IMR-90 (cell line): ENCODE measurements at regions not wholly inside any gene's neighbourhood (a gene's known extent, or its start where the extent isn't known, plus 50 kb on each side); places are given as distances from the start of the nearest gene placed in this dataset.

Experiments used
- ATAC-seq: fragments of 200-7000 bp; cut with Tn5 transposase; 2 replicates; pipeline ENCODE4 v1.9.1; 2020; ENCODE audit warnings: low read depth, mild to moderate bottlenecking, moderate library complexity
- BruUV-seq: library from RNA; stranded (reverse); fragments of 400-500 nt; replicated peaks from 2 replicates; lab custom pipeline; 2021; lab: Mats Ljungman, UMichigan
- CTCF ChIA-PET: fragments of 300-600 bp; formaldehyde crosslinking; extraction: SDS; loops from one replicate; lab custom pipeline; 2021; ENCODE audit warnings: antibody characterized with exemption; lab: Yijun Ruan, JAX
- POLR2A ChIA-PET: fragments of 300-600 bp; sonication (Branson Sonifier 250); formaldehyde crosslinking; loops from one replicate; lab custom pipeline; 2022; ENCODE audit warnings: antibody characterized with exemption; ENCODE audit not compliant: unreplicated experiment; lab: Charles Lee
- DNase-seq: peaks from one replicate; pipeline ENCODE4 v3.0.0; 2013
- H2AFZ ChIP-seq: replicated peaks from 2 replicates; pipeline ENCODE3; 2013; ENCODE audit warnings: low read length, mild to moderate bottlenecking; ENCODE audit not compliant: poor library complexity
- H2AK5ac ChIP-seq: 2 replicates; pipeline ENCODE4 v1.6.1; 2013; ENCODE audit warnings: low read depth, low read length, inconsistent platforms
- H2AK9ac ChIP-seq: replicated peaks from 2 replicates; pipeline ENCODE3; 2013; ENCODE audit warnings: mild to moderate bottlenecking, low read depth, low read length, moderate library complexity; ENCODE audit not compliant: poor library complexity
- H2BK120ac ChIP-seq: 2 replicates; pipeline ENCODE4 v1.6.1; 2013; ENCODE audit warnings: low read depth, low read length, inconsistent platforms
- H2BK15ac ChIP-seq: 3 replicates; pipeline ENCODE4 v1.6.1; 2013; ENCODE audit warnings: low read depth, low read length, inconsistent platforms
- H2BK20ac ChIP-seq: 2 replicates; pipeline ENCODE4 v1.6.1; 2013; ENCODE audit warnings: low read depth, mild to moderate bottlenecking, inconsistent platforms, low read length, moderate library complexity
- H2BK5ac ChIP-seq: 2 replicates; pipeline ENCODE4 v1.6.1; 2013; ENCODE audit warnings: mild to moderate bottlenecking, low read depth, low read length, inconsistent platforms; ENCODE audit not compliant: poor library complexity, severe bottlenecking
- H3K14ac ChIP-seq: replicated peaks from 2 replicates; pipeline ENCODE4 v1.6.1; 2013; ENCODE audit warnings: low read depth, low read length, inconsistent platforms
- H3K18ac ChIP-seq: 2 replicates; pipeline ENCODE4 v1.6.1; 2013; ENCODE audit warnings: low read depth, low read length, control low read depth
- H3K23ac ChIP-seq: 2 replicates; pipeline ENCODE4 v1.6.1; 2013; ENCODE audit warnings: low read depth, low read length, inconsistent platforms
- H3K27ac ChIP-seq: 2 replicates; pipeline ENCODE4 v1.5.1; 2013; ENCODE audit warnings: mild to moderate bottlenecking, control low read depth, low read length; ENCODE audit not compliant: insufficient read depth
- H3K27me3 ChIP-seq: 2 replicates; pipeline ENCODE4 v1.6.1; 2013; ENCODE audit warnings: low read length; ENCODE audit not compliant: control insufficient read depth, insufficient read depth
- H3K36me3 ChIP-seq: 2 replicates; pipeline ENCODE4 v1.6.1; 2013; ENCODE audit warnings: low read length, mixed read lengths; ENCODE audit not compliant: control insufficient read depth, insufficient read depth
- H3K4ac ChIP-seq: 2 replicates; pipeline ENCODE4 v1.6.1; 2013; ENCODE audit warnings: low read depth, low read length, inconsistent platforms
- H3K4me1 ChIP-seq: 2 replicates; pipeline ENCODE4 v1.6.1; 2013; ENCODE audit warnings: low read length, mixed read lengths; ENCODE audit not compliant: control insufficient read depth, insufficient read depth
- H3K4me2 ChIP-seq: 2 replicates; pipeline ENCODE4 v1.6.1; 2013; ENCODE audit warnings: low read depth, mild to moderate bottlenecking, control low read depth, low read length, moderate library complexity
- H3K4me3 ChIP-seq: 2 replicates; pipeline ENCODE4 v1.5.1; 2013; ENCODE audit warnings: low read depth, mild to moderate bottlenecking, control low read depth, low read length, moderate library complexity; ENCODE audit not compliant: insufficient read depth
- H3K56ac ChIP-seq: 2 replicates; pipeline ENCODE4 v1.6.1; 2013; ENCODE audit warnings: low read length, inconsistent platforms; ENCODE audit not compliant: insufficient read depth; ENCODE audit errors: extremely low read depth
- H3K79me1 ChIP-seq, 2 experiments: 2 replicates each; pipeline ENCODE4 v1.6.1; 2013; ENCODE audit warnings: low read length in 2 of 2, inconsistent platforms in 1 of 2, low read depth in 1 of 2
- H3K9ac ChIP-seq: 2 replicates; pipeline ENCODE4 v1.6.1; 2013; ENCODE audit warnings: low read depth, low read length, control low read depth
- H3K9me1 ChIP-seq: 2 replicates; pipeline ENCODE4 v1.6.1; 2013; ENCODE audit warnings: low read length, inconsistent platforms; ENCODE audit not compliant: insufficient read depth
- H3K9me3 ChIP-seq: 2 replicates; pipeline ENCODE4 v1.6.1; 2013; ENCODE audit warnings: low read length; ENCODE audit not compliant: control insufficient read depth, insufficient read depth
- H4K20me1 ChIP-seq: 2 replicates; pipeline ENCODE4 v1.6.1; 2013; ENCODE audit warnings: low read length, inconsistent platforms; ENCODE audit not compliant: insufficient read depth
- H4K5ac ChIP-seq: 2 replicates; pipeline ENCODE4 v1.6.1; 2013; ENCODE audit warnings: mild to moderate bottlenecking, low read depth, low read length, control low read depth
- H4K8ac ChIP-seq, 2 experiments: 2 replicates each; pipeline ENCODE4 v1.6.1; 2013; ENCODE audit warnings: low read depth in 2 of 2, low read length in 2 of 2, control low read depth in 1 of 2, inconsistent platforms in 1 of 2
- H4K91ac ChIP-seq: 2 replicates; pipeline ENCODE4 v1.6.1; 2013; ENCODE audit warnings: low read depth, low read length, inconsistent platforms; ENCODE audit not compliant: insufficient read depth
- BHLHE40 ChIP-seq: fragments of 150-350 bp; IDR thresholded peaks from 2 replicates; pipeline ENCODE4 v1.6.1; 2016; ENCODE audit warnings: mild to moderate bottlenecking, low read depth, low read length
- CEBPB ChIP-seq: IDR thresholded peaks from 2 replicates; pipeline ENCODE4 v1.6.1; 2012; ENCODE audit warnings: low read depth, low read length, improper control_type of control experiment
- MXI1 ChIP-seq: IDR thresholded peaks from 2 replicates; pipeline ENCODE4 v1.6.1; 2012; ENCODE audit warnings: low read depth, mild to moderate bottlenecking, low read length, moderate library complexity, borderline replicate concordance
- RAD21 ChIP-seq: IDR thresholded peaks from 2 replicates; pipeline ENCODE4 v1.6.1; 2012; ENCODE audit warnings: low read length, improper control_type of control experiment
- RCOR1 ChIP-seq: IDR thresholded peaks from 2 replicates; pipeline ENCODE4 v1.6.1; 2012; ENCODE audit warnings: mild to moderate bottlenecking, low read length, improper control_type of control experiment; ENCODE audit not compliant: insufficient replicate concordance
- WGBS, 2 experiments: methylation state at CpG; one replicate each; pipeline versions ENCODE4 v1.1.5 to v1.1.7; 2013; ENCODE audit warnings: missing lambda C conversion rate in 2 of 2; ENCODE audit not compliant: insufficient read length in 1 of 2; ENCODE audit errors: extremely low coverage in 2 of 2; 5-methylcytosine and 5-hydroxymethylcytosine counted together
- dilution Hi-C: fragments of 300-500 bp; cut with HindIII; formaldehyde crosslinking; loops from one replicate; pipeline ENCODE4 v1.14.3; 2018; ENCODE audit warnings: low sequenced_read_pairs; ENCODE audit not compliant: unreplicated experiment
- in situ Hi-C: fragments of 300-500 bp; cut with MboI; formaldehyde crosslinking; loops from 3 replicates; pipeline ENCODE4 v1.14.3; 2019; ENCODE audit warnings: low sequenced_read_pairs, inconsistent platforms, mixed read lengths
- intact Hi-C: fragments of 100-400 bp; cut with micrococcal nuclease; formaldehyde crosslinking; loops from 2 replicates; pipeline ENCODE4 v1.10.0; 2022

DNA sequence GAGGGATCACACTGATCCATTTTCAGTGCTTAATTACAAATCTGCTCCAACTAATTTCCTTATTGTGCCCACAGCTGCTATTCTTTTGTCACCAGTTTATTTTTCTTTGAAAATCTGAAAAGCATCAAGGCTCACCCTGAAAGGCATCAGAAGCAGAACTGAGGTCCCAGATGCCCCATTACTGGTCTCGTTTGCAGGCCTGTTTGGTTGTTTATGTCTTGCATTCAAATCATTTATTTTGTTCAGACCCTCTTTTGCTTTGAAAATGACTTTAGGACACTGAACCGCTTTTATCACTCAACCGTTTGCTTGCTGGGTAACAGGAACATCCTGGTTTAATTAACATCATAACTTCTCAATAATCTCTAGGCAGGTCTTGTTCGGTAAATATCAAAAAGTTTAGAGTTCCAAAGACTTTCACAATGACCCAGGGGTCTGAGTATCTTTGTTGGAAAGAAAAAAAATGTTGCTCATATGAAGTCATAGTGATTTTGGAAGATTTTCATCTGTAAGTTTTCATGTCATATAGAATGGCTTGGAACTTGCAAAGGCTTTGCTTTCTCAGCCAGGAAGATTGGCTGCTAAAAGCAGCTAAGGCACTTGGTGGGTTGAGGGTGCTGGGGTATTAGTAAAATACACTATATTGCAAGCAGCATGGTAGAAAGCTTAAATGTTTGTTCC lies 398.3 kb upstream of the NPVF start:
- Histone ChIP-seq H2BK5ac (no peak overlapping the region), H2BK120ac (no peak overlapping the region), H3K4ac (no peak overlapping the region), H3K36me3 (no peaks in the 10 kb centered on the region), H2AK5ac (no peak overlapping the region), H3K9me3 (no peaks in the 10 kb centered on the region), H3K14ac (no peak overlapping the region), H3K27me3 (no peaks in the 10 kb centered on the region), H4K8ac (no peak overlapping the region), H2AFZ (no peak overlapping the region), H3K56ac (no peak overlapping the region), H4K20me1 (no peaks in the 10 kb centered on the region), H3K4me3 (no peak overlapping the region), H3K9ac (no peak overlapping the region), H3K79me1 (no peaks in the 10 kb centered on the region), H2AK9ac (no peak overlapping the region), H4K5ac (no peak overlapping the region), H3K4me1 (no peaks in the 10 kb centered on the region), H3K4me2 (no peak overlapping the region), H3K18ac (no peak overlapping the region), H3K23ac (no peak overlapping the region), H3K9me1 (no peaks in the 10 kb centered on the region), H2BK20ac (no peak overlapping the region), H2BK15ac (no peak overlapping the region), H4K91ac (no peak overlapping the region), H3K27ac (no peak overlapping the region)
- BruUV-seq: no TSS peak
- WGBS, 2 experiments: no CpG with 5 or more reads among the region's 4 CpGs
- TF ChIP-seq RAD21 (no peak), CEBPB (no peak), RCOR1 (no peak), BHLHE40 (no peak), MXI1 (no peak)
- intact Hi-C loops (no loop called here), in situ Hi-C loops (no loop called here), dilution Hi-C loops (no loop called here)
- POLR2A ChIA-PET: no interaction called here
- CTCF ChIA-PET: no interaction called here
- no peak for DNase-seq
- ATAC-seq: no peak
